ENCODE measurements at regions not wholly inside any gene's neighbourhood (a gene's known extent, or its start where the extent isn't known, plus 50 kb on each side); places are given as distances from the start of the nearest gene placed in this dataset.
A peak's percentile ranks its signal among the peaks of the same experiment; 100 is the strongest.

- H3K4me1 ChIP-seq (ENCODE audit: control insufficient read depth, insufficient read depth, low read length) = no peaks in the 10 kb centered on the region
- H3K27ac ChIP-seq (ENCODE audit: low read length) = no peak overlapping the region
- 100% methylated on average over 1 of the region's 4 CpGs for WGBS (ENCODE audit: insufficient coverage)
- no peaks in the 10 kb centered on the region for H3K9me3 ChIP-seq (replicated peaks; ENCODE audit: control insufficient read depth, low read depth, low read length)
- no peak for DNase-seq
- H3K36me3 ChIP-seq (ENCODE audit: control insufficient read depth, insufficient read depth, low read length) = no peaks in the 10 kb centered on the region
- no peaks in the 10 kb centered on the region for H3K27me3 ChIP-seq (ENCODE audit: control insufficient read depth, insufficient read depth, low read length)
- no peak overlapping the region for H3K4me3 ChIP-seq (ENCODE audit: low read length)
These were observed 463.4 kb upstream of the ST6GAL2 start for GRCh38 chr2:107349329-107349728.

- Histone ChIP-seq H3K27ac (ENCODE audit: low read length) (no peak overlapping the region), H3K36me3 (ENCODE audit: control insufficient read depth, insufficient read depth, low read length) (no peaks in the 10 kb centered on the region), H3K4me1 (ENCODE audit: control insufficient read depth, insufficient read depth, low read length) (no peaks in the 10 kb centered on the region), H3K9me3 (replicated peaks; ENCODE audit: control insufficient read depth, low read depth, low read length) (no peaks in the 10 kb centered on the region), H3K4me3 (ENCODE audit: low read length) (no peak overlapping the region), H3K27me3 (ENCODE audit: control insufficient read depth, insufficient read depth, low read length) (no peaks in the 10 kb centered on the region)
- no peak for DNase-seq
- WGBS (ENCODE audit: insufficient coverage) = no CpG with 5 or more reads among the region's 3 CpGs
These were observed 468.2 kb upstream of the ST6GAL2 start for GRCh38 chr2:107354175-107354574.

DNA sequence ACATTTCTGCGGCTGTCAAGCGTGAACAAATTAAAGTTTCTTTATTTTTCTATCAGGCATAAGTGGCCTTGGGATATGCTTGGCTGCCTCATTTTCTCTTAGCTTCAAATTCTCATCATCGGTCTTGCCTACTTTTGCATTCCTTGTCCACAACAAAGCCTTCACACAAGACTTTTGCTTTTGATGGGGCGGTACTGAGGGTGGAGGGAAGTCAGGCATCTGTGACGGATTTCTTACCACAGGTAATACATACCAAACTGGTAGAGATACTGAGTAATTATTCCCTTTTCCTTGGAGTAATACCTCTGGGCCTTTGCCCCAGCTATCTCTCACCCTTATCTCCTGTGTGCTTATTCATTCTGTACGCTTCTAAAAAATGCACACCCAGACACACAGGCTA is 468.3 kb upstream of the RGPD4 start:
- no peaks in the 10 kb centered on the region for H3K9me3 ChIP-seq (replicated peaks; ENCODE audit: control insufficient read depth, low read depth, low read length)
- no peak overlapping the region for H3K4me3 ChIP-seq (ENCODE audit: low read length)
- no peak overlapping the region for H3K27ac ChIP-seq (ENCODE audit: low read length)
- no peaks in the 10 kb centered on the region for H3K4me1 ChIP-seq (ENCODE audit: control insufficient read depth, insufficient read depth, low read length)
- no peaks in the 10 kb centered on the region for H3K27me3 ChIP-seq (ENCODE audit: control insufficient read depth, insufficient read depth, low read length)
- WGBS (ENCODE audit: insufficient coverage) = 100% methylated on average over 3 of the region's 6 CpGs
- H3K36me3 ChIP-seq (ENCODE audit: control insufficient read depth, insufficient read depth, low read length) = no peaks in the 10 kb centered on the region
- no peak for DNase-seq

- Histone ChIP-seq H3K4me1 (ENCODE audit: control insufficient read depth, insufficient read depth, low read length) (no peaks in the 10 kb centered on the region), H3K4me3 (ENCODE audit: low read length) (no peak overlapping the region), H3K27ac (ENCODE audit: low read length) (no peak overlapping the region), H3K9me3 (replicated peaks; ENCODE audit: control insufficient read depth, low read depth, low read length) (no peaks in the 10 kb centered on the region), H3K36me3 (ENCODE audit: control insufficient read depth, insufficient read depth, low read length) (no peaks in the 10 kb centered on the region), H3K27me3 (ENCODE audit: control insufficient read depth, insufficient read depth, low read length) (no peaks in the 10 kb centered on the region)
- WGBS (ENCODE audit: insufficient coverage) = 72% methylated on average over 2 of the region's 4 CpGs
- DNase-seq = no peak
These were observed 467.7 kb upstream of the RGPD4 start for GRCh38 chr2:107359021-107359420.

GRCh38 chr2:107361751-107362381 is 464.8 kb upstream of the RGPD4 start:
- H3K36me3 ChIP-seq (ENCODE audit: control insufficient read depth, insufficient read depth, low read length) = no peaks in the 10 kb centered on the region
- 94% methylated on average over 3 of the region's 4 CpGs for WGBS (ENCODE audit: insufficient coverage)
- no peak for DNase-seq
- no peaks in the 10 kb centered on the region for H3K9me3 ChIP-seq (replicated peaks; ENCODE audit: control insufficient read depth, low read depth, low read length)
- no peaks in the 10 kb centered on the region for H3K27me3 ChIP-seq (ENCODE audit: control insufficient read depth, insufficient read depth, low read length)
- no peaks in the 10 kb centered on the region for H3K4me1 ChIP-seq (ENCODE audit: control insufficient read depth, insufficient read depth, low read length)
- H3K27ac ChIP-seq (ENCODE audit: low read length) = no peak overlapping the region
- H3K4me3 ChIP-seq (ENCODE audit: low read length) = no peak overlapping the region

- H3K9me3 ChIP-seq (replicated peaks; ENCODE audit: control insufficient read depth, low read depth, low read length) = no peaks in the 10 kb centered on the region
- H3K27me3 ChIP-seq (ENCODE audit: control insufficient read depth, insufficient read depth, low read length) = no peaks in the 10 kb centered on the region
- WGBS (ENCODE audit: insufficient coverage) = no CpG with 5 or more reads among the region's 1 CpG
- DNase-seq = no peak
- no peaks in the 10 kb centered on the region for H3K36me3 ChIP-seq (ENCODE audit: control insufficient read depth, insufficient read depth, low read length)
- H3K4me3 ChIP-seq (ENCODE audit: low read length) = no peak overlapping the region
- no peaks in the 10 kb centered on the region for H3K4me1 ChIP-seq (ENCODE audit: control insufficient read depth, insufficient read depth, low read length)
- H3K27ac ChIP-seq (ENCODE audit: low read length) = no peak overlapping the region
These were observed 463.7 kb upstream of the RGPD4 start for GRCh38 chr2:107362993-107363392.

GRCh38 chr2:107363806-107364205 is 462.9 kb upstream of the RGPD4 start:
- no peak overlapping the region for H3K4me3 ChIP-seq (ENCODE audit: low read length)
- no peaks in the 10 kb centered on the region for H3K36me3 ChIP-seq (ENCODE audit: control insufficient read depth, insufficient read depth, low read length)
- no peaks in the 10 kb centered on the region for H3K9me3 ChIP-seq (replicated peaks; ENCODE audit: control insufficient read depth, low read depth, low read length)
- H3K4me1 ChIP-seq (ENCODE audit: control insufficient read depth, insufficient read depth, low read length) = no peaks in the 10 kb centered on the region
- no peaks in the 10 kb centered on the region for H3K27me3 ChIP-seq (ENCODE audit: control insufficient read depth, insufficient read depth, low read length)
- DNase-seq = no peak
- 73% methylated on average over 1 of the region's 2 CpGs for WGBS (ENCODE audit: insufficient coverage)
- H3K27ac ChIP-seq (ENCODE audit: low read length) = no peak overlapping the region

DNA sequence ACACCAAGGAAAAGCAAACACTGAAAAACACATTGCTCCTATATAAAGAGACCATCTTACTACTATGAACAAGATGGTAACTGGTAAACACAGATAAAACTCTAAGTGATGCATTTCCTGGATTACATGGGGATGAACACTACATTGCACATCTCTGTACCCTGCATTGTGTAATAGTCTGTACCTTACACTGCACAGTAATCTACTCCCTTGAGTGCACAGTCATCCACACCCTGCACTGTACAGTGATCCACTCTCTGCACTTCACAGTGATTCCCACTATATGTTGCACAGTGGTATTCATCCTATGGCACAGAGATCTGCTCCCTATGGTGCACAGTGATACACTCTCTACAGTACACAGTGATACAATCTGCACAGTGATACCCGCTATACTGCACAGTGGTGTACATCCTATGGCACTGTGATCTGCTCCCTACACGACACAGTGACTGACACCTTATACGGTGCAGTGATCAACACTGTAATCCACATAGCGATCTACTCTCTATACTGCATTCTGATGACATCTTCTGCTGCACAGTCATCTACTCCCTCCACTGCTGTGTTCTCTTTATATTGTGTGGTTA is 462.2 kb upstream of the RGPD4 start:
- Histone ChIP-seq H3K27ac (ENCODE audit: low read length) (no peak overlapping the region), H3K36me3 (ENCODE audit: control insufficient read depth, insufficient read depth, low read length) (no peaks in the 10 kb centered on the region), H3K9me3 (replicated peaks; ENCODE audit: control insufficient read depth, low read depth, low read length) (no peaks in the 10 kb centered on the region), H3K27me3 (ENCODE audit: control insufficient read depth, insufficient read depth, low read length) (no peaks in the 10 kb centered on the region), H3K4me1 (ENCODE audit: control insufficient read depth, insufficient read depth, low read length) (no peaks in the 10 kb centered on the region), H3K4me3 (ENCODE audit: low read length) (no peak overlapping the region)
- WGBS (ENCODE audit: insufficient coverage) = 92% methylated on average over 3 of the region's 4 CpGs
- DNase-seq = no peak

DNA sequence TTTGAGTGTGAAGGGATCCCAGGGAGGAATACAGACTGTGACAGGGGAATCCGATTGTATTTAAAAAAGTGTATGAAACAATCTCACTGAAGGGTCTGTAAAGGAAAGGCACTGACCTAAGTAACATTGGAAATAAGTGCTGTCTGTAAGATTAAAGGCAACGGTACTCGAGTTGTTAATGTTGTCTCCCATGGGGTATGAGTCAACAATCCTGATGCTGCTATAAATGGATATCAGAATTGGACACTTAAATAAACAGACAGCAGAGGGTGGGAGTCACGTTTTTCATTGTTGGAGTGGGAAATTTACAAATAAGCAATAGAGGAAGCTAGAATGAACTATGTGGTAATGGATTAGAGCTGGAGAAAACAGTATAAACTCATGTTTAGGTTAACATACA is 452.4 kb upstream of the RGPD4 start:
- Histone ChIP-seq H3K27ac (ENCODE audit: low read length) (no peak overlapping the region), H3K4me1 (ENCODE audit: control insufficient read depth, insufficient read depth, low read length) (no peaks in the 10 kb centered on the region), H3K36me3 (ENCODE audit: control insufficient read depth, insufficient read depth, low read length) (no peaks in the 10 kb centered on the region), H3K27me3 (ENCODE audit: control insufficient read depth, insufficient read depth, low read length) (no peaks in the 10 kb centered on the region), H3K4me3 (ENCODE audit: low read length) (no peak overlapping the region), H3K9me3 (replicated peaks; ENCODE audit: control insufficient read depth, low read depth, low read length) (no peaks in the 10 kb centered on the region)
- DNase-seq = peak; percentile 25
- 64% methylated on average over 2 of the region's 4 CpGs for WGBS (ENCODE audit: insufficient coverage)

DNA sequence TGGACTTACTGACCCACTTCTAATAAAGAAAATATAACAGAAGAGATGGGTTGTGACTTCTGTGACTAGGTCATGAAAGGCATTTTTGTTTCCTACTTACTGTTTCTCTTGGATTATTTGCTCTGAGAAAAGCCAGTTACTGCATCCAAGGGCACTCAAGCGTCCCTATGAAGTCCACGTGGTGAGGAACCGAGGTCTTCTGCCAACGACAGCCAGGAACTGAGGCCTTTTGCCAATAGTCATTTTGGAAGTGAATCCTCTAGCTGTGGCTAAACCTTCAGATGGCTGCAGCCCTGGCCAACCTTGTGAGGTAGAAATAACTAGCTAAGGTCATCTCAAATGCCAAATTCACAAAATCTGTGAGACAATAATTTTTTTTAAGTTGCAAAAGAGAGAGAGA is 449.8 kb upstream of the RGPD4 start:
- Histone ChIP-seq H3K4me1 (ENCODE audit: control insufficient read depth, insufficient read depth, low read length) (no peaks in the 10 kb centered on the region), H3K27ac (ENCODE audit: low read length) (no peak overlapping the region), H3K9me3 (replicated peaks; ENCODE audit: control insufficient read depth, low read depth, low read length) (no peaks in the 10 kb centered on the region), H3K4me3 (ENCODE audit: low read length) (no peak overlapping the region), H3K36me3 (ENCODE audit: control insufficient read depth, insufficient read depth, low read length) (no peaks in the 10 kb centered on the region), H3K27me3 (ENCODE audit: control insufficient read depth, insufficient read depth, low read length) (no peaks in the 10 kb centered on the region)
- WGBS (ENCODE audit: insufficient coverage) = 69% methylated on average over 4 of the region's 4 CpGs
- DNase-seq = no peak

GRCh38 chr2:107380912-107381311 is 445.8 kb upstream of the RGPD4 start:
- H3K36me3 ChIP-seq (ENCODE audit: control insufficient read depth, insufficient read depth, low read length) = no peaks in the 10 kb centered on the region
- H3K4me3 ChIP-seq (ENCODE audit: low read length) = no peak overlapping the region
- H3K4me1 ChIP-seq (ENCODE audit: control insufficient read depth, insufficient read depth, low read length) = peaks cover 4% of the 10 kb centered on the region
- no peaks in the 10 kb centered on the region for H3K27me3 ChIP-seq (ENCODE audit: control insufficient read depth, insufficient read depth, low read length)
- no peak for DNase-seq
- H3K27ac ChIP-seq (ENCODE audit: low read length) = no peak overlapping the region
- WGBS (ENCODE audit: insufficient coverage) = no CpG with 5 or more reads among the region's 2 CpGs
- H3K9me3 ChIP-seq (replicated peaks; ENCODE audit: control insufficient read depth, low read depth, low read length) = no peaks in the 10 kb centered on the region
